H9 (cell line): ENCODE measurements at regions not wholly inside any gene's neighbourhood (a gene's known extent, or its start where the extent isn't known, plus 50 kb on each side); places are given as distances from the start of the nearest gene placed in this dataset.

Experiments used
- DNase-seq: peaks from one replicate; pipeline ENCODE4 v3.0.0-alpha.2; 2017
- H2AFZ ChIP-seq: one replicate; pipeline ENCODE4 v1.6.1; 2013; ENCODE audit warnings: mild to moderate bottlenecking, low read length, control low read depth, moderate library complexity
- H2AK5ac ChIP-seq: 2 replicates; pipeline ENCODE4 v1.6.1; 2013; ENCODE audit warnings: low read length, control low read depth, mixed read lengths; ENCODE audit not compliant: insufficient read length
- H2BK120ac ChIP-seq: one replicate; pipeline ENCODE4 v1.6.1; 2013; ENCODE audit warnings: low read depth, mild to moderate bottlenecking, low read length, control low read depth, inconsistent platforms; ENCODE audit not compliant: poor library complexity, severe bottlenecking
- H2BK12ac ChIP-seq: 2 replicates; pipeline ENCODE4 v1.6.1; 2013; ENCODE audit warnings: low read length, control low read depth, mixed read lengths, low read depth; ENCODE audit not compliant: insufficient read length
- H2BK15ac ChIP-seq: 2 replicates; pipeline ENCODE4 v1.6.1; 2013; ENCODE audit warnings: low read depth, low read length, control low read depth
- H2BK20ac ChIP-seq: one replicate; pipeline ENCODE4 v1.6.1; 2013; ENCODE audit warnings: low read depth, mild to moderate bottlenecking, low read length, control low read depth, inconsistent platforms; ENCODE audit not compliant: poor library complexity, severe bottlenecking
- H2BK5ac ChIP-seq: 2 replicates; pipeline ENCODE4 v1.6.1; 2013; ENCODE audit warnings: low read length, control low read depth, mixed read lengths; ENCODE audit not compliant: insufficient read length
- H3K14ac ChIP-seq: 2 replicates; pipeline ENCODE4 v1.6.1; 2013; ENCODE audit warnings: low read length, control low read depth; ENCODE audit not compliant: insufficient read depth
- H3K18ac ChIP-seq: 2 replicates; pipeline ENCODE4 v1.6.1; 2013; ENCODE audit warnings: low read depth, mild to moderate bottlenecking, mixed read lengths, low read length, control low read depth; ENCODE audit not compliant: insufficient read length
- H3K23ac ChIP-seq: 2 replicates; pipeline ENCODE4 v1.6.1; 2013; ENCODE audit warnings: low read length, control low read depth, mixed read lengths, low read depth; ENCODE audit not compliant: insufficient read length
- H3K23me2 ChIP-seq: 2 replicates; pipeline ENCODE4 v1.6.1; 2013; ENCODE audit warnings: low read depth, mild to moderate bottlenecking, mixed read lengths, low read length, control low read depth; ENCODE audit not compliant: insufficient read length, poor library complexity, severe bottlenecking
- H3K27ac ChIP-seq: 2 replicates; pipeline ENCODE4 v1.5.1; 2013; ENCODE audit warnings: low read length, control low read depth, mixed read lengths, low read depth; ENCODE audit not compliant: insufficient read length
- H3K27me3 ChIP-seq: 2 replicates; pipeline ENCODE4 v1.6.1; 2013; ENCODE audit warnings: low read length, control low read depth, inconsistent platforms; ENCODE audit not compliant: insufficient read depth
- H3K4ac ChIP-seq: 2 replicates; pipeline ENCODE4 v1.6.1; 2013; ENCODE audit warnings: low read depth, mild to moderate bottlenecking, control low read depth, inconsistent platforms, low read length, moderate library complexity
- H3K4me1 ChIP-seq: 2 replicates; pipeline ENCODE4 v1.6.1; 2013; ENCODE audit warnings: low read length, control low read depth, inconsistent platforms; ENCODE audit not compliant: insufficient read depth
- H3K4me2 ChIP-seq: 2 replicates; pipeline ENCODE4 v1.6.1; 2013; ENCODE audit warnings: low read length, control low read depth, mixed read lengths; ENCODE audit not compliant: insufficient read length, insufficient read depth
- H3K56ac ChIP-seq: 2 replicates; pipeline ENCODE4 v1.6.1; 2013; ENCODE audit warnings: low read depth, mild to moderate bottlenecking, mixed read lengths, low read length, control low read depth; ENCODE audit not compliant: insufficient read length
- H3K79me1 ChIP-seq: 2 replicates; pipeline ENCODE4 v1.6.1; 2013; ENCODE audit warnings: low read depth, mild to moderate bottlenecking, moderate library complexity, low read length, control low read depth, inconsistent platforms; ENCODE audit not compliant: insufficient read depth, poor library complexity, severe bottlenecking
- H3K79me2 ChIP-seq: 2 replicates; pipeline ENCODE4 v1.6.1; 2013; ENCODE audit warnings: low read length, control low read depth, inconsistent platforms; ENCODE audit not compliant: insufficient read depth
- H3K9ac ChIP-seq: 2 replicates; pipeline ENCODE4 v1.6.1; 2013; ENCODE audit warnings: low read length, control low read depth, mixed read lengths; ENCODE audit not compliant: insufficient read length; ENCODE audit errors: extremely low read depth
- H3K9me3 ChIP-seq: one replicate; pipeline ENCODE4 v1.6.1; 2013; ENCODE audit warnings: low read depth, low read length, inconsistent platforms; ENCODE audit not compliant: control insufficient read depth
- H3T11ph ChIP-seq: one replicate; pipeline ENCODE4 v1.6.1; 2013; ENCODE audit warnings: mild to moderate bottlenecking, low read length, control low read depth, inconsistent platforms
- H4K20me1 ChIP-seq: one replicate; pipeline ENCODE4 v1.6.1; 2013; ENCODE audit not compliant: control insufficient read depth, insufficient read length, insufficient read depth
- H4K5ac ChIP-seq: 2 replicates; pipeline ENCODE4 v1.6.1; 2013; ENCODE audit warnings: low read depth, mild to moderate bottlenecking, mixed read lengths, low read length, control low read depth; ENCODE audit not compliant: insufficient read length
- H4K8ac ChIP-seq: replicated peaks from 2 replicates; pipeline ENCODE4 v1.6.1; 2013; ENCODE audit warnings: low read length, control low read depth, mixed read lengths, low read depth; ENCODE audit not compliant: insufficient read length
- H4K91ac ChIP-seq: 2 replicates; pipeline ENCODE4 v1.6.1; 2013; ENCODE audit warnings: low read depth, mild to moderate bottlenecking, moderate library complexity, mixed read lengths, low read length, control low read depth; ENCODE audit not compliant: insufficient read length
- H3K27ac Mint-ChIP-seq, 3 experiments: 2 replicates in 2 of 3; 3 replicates in 1 of 3; pipeline ENCODE4 v1.8.0; 2020 to 2021; ENCODE audit warnings: mixed read lengths in 3 of 3, mild to moderate bottlenecking in 1 of 3, moderate library complexity in 1 of 3
- H3K27me3 Mint-ChIP-seq: 2 replicates; pipeline ENCODE4 v1.8.0; 2021; ENCODE audit warnings: low read depth, mild to moderate bottlenecking, moderate library complexity, mixed read lengths
- H3K36me3 Mint-ChIP-seq, 3 experiments: 2 replicates in 2 of 3; 3 replicates in 1 of 3; pipeline ENCODE4 v1.8.0; 2020 to 2021; ENCODE audit warnings: low read depth in 3 of 3, mixed read lengths in 3 of 3; ENCODE audit not compliant: insufficient read depth in 1 of 3
- H3K4me1 Mint-ChIP-seq, 2 experiments: 2 replicates each; pipeline ENCODE4 v1.8.0; 2020; ENCODE audit warnings: mixed read lengths in 2 of 2
- H3K4me3 Mint-ChIP-seq, 2 experiments: 2 replicates in 1 of 2; 3 replicates in 1 of 2; pipeline ENCODE4 v1.8.0; 2020 to 2021; ENCODE audit warnings: mild to moderate bottlenecking in 2 of 2, mixed read lengths in 2 of 2, moderate library complexity in 1 of 2
- H3K9me3 Mint-ChIP-seq, 2 experiments: 2 replicates in 1 of 2; 3 replicates in 1 of 2; pipeline ENCODE4 v1.8.0; 2020; ENCODE audit warnings: mild to moderate bottlenecking in 2 of 2, mixed read lengths in 2 of 2, moderate library complexity in 1 of 2
- CTCF ChIP-seq: fragments of 200-600 bp; sonication (generic); conservative IDR thresholded peaks from 3 replicates; pipeline ENCODE4 v1.8.0; 2021; ENCODE audit warnings: antibody characterized with exemption, mild to moderate bottlenecking
- WGBS: extraction: QIAGEN DNeasy Blood & Tissue Kit; methylation state at CpG from one replicate; pipeline ENCODE4 v1.1.7; 2013; ENCODE audit warnings: missing lambda C conversion rate, low lambda C conversion rate, mixed read lengths; ENCODE audit not compliant: insufficient read length; ENCODE audit errors: extremely low coverage; 5-methylcytosine and 5-hydroxymethylcytosine counted together

DNA sequence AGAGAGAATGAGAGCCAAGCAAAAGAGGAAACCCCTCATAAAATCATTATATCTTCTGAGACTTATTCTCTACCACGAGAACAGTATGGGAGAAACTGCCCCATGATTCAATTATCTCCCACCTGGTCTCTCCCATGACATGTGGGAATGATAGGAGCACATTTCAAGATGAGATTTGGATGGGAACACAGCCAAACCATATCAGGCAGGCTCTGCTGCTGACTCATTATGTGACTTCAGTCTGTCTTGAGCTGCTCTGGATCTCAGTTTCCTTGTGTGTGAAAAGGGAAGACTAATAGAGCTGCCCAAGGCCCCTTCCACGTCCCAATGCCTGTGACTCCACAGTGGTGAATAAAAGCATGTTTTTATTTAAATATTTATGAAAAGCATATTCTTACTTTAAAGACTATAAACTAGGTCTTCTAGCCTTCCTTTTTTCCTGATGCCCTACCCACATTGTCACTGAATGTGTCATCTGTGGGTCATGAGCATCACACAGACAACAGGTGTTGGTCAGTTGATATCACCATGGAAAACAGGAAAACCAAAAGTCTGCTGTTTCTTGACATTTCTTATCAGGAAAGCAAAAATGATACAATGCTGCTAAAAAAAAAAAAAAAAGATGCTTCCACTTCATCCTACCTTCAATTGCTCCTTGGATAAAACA lies 96.0 kb upstream of the PPP2R3A start:
- peaks cover 4% of the 10 kb centered on the region; the same call in 1 of the 2 replicates for H3K27me3 Mint-ChIP-seq
- Histone ChIP-seq H3K23me2 (no peaks in the 10 kb centered on the region), H3K79me1 (no peaks in the 10 kb centered on the region), H2BK12ac (no peak overlapping the region), H3K23ac (no peak overlapping the region), H3K4ac (no peak overlapping the region), H3K14ac (no peak overlapping the region), H4K20me1 (no peaks in the 10 kb centered on the region), H2BK20ac (no peak overlapping the region), H4K8ac (no peak overlapping the region), H3K18ac (no peak overlapping the region), H3T11ph (no peak overlapping the region), H2AFZ (no peak overlapping the region), H3K27ac (no peak overlapping the region), H2BK5ac (no peak overlapping the region), H2AK5ac (no peak overlapping the region), H3K56ac (no peak overlapping the region), H3K4me2 (no peak overlapping the region), H2BK120ac (no peak overlapping the region), H2BK15ac (no peak overlapping the region), H3K9me3 (no peaks in the 10 kb centered on the region), H3K79me2 (no peaks in the 10 kb centered on the region), H3K9ac (no peak overlapping the region), H4K5ac (no peak overlapping the region), H4K91ac (no peak overlapping the region), H3K4me1 (no peaks in the 10 kb centered on the region), H3K27me3 (no peaks in the 10 kb centered on the region)
- no peak for TF ChIP-seq CTCF
- no CpG with 5 or more reads among the region's 2 CpGs for WGBS
- no peak for DNase-seq
- peaks cover 11 to 12% of the 10 kb centered on the region in 2 experiments; a peak in 4 of 5 replicates for H3K9me3 Mint-ChIP-seq
- H3K4me3 Mint-ChIP-seq, result no peak overlapping the region
- peaks cover 0 to 12% (median 4%) of the 10 kb centered on the region in 3 experiments; a peak in 4 of 7 replicates for H3K36me3 Mint-ChIP-seq
- H3K27ac Mint-ChIP-seq, result no peak overlapping the region
- no peaks in the 10 kb centered on the region for H3K4me1 Mint-ChIP-seq
